IMR-90 (cell line): ENCODE measurements at regions not wholly inside any gene's neighbourhood (a gene's known extent, or its start where the extent isn't known, plus 50 kb on each side); places are given as distances from the start of the nearest gene placed in this dataset.
A peak's percentile ranks its signal among the peaks of the same experiment; 100 is the strongest.

ENCODE experiments used
- ATAC-seq: fragments of 200-7000 bp; cut with Tn5 transposase; 2 replicates; pipeline ENCODE4 v1.9.1; 2020; ENCODE audit warnings: low read depth, mild to moderate bottlenecking, moderate library complexity
- BruUV-seq: library from RNA; stranded (reverse); fragments of 400-500 nt; replicated peaks from 2 replicates; lab custom pipeline; 2021; lab: Mats Ljungman, UMichigan
- CTCF ChIA-PET: fragments of 300-600 bp; formaldehyde crosslinking; extraction: SDS; loops from one replicate; lab custom pipeline; 2021; ENCODE audit warnings: antibody characterized with exemption; lab: Yijun Ruan, JAX
- POLR2A ChIA-PET: fragments of 300-600 bp; sonication (Branson Sonifier 250); formaldehyde crosslinking; loops from one replicate; lab custom pipeline; 2022; ENCODE audit warnings: antibody characterized with exemption; ENCODE audit not compliant: unreplicated experiment; lab: Charles Lee
- DNase-seq: peaks from one replicate; pipeline ENCODE4 v3.0.0; 2013
- H2AFZ ChIP-seq: replicated peaks from 2 replicates; pipeline ENCODE3; 2013; ENCODE audit warnings: low read length, mild to moderate bottlenecking; ENCODE audit not compliant: poor library complexity
- H2AK5ac ChIP-seq: 2 replicates; pipeline ENCODE4 v1.6.1; 2013; ENCODE audit warnings: low read depth, low read length, inconsistent platforms
- H2AK9ac ChIP-seq: replicated peaks from 2 replicates; pipeline ENCODE3; 2013; ENCODE audit warnings: mild to moderate bottlenecking, low read depth, low read length, moderate library complexity; ENCODE audit not compliant: poor library complexity
- H2BK120ac ChIP-seq: 2 replicates; pipeline ENCODE4 v1.6.1; 2013; ENCODE audit warnings: low read depth, low read length, inconsistent platforms
- H2BK15ac ChIP-seq: 3 replicates; pipeline ENCODE4 v1.6.1; 2013; ENCODE audit warnings: low read depth, low read length, inconsistent platforms
- H2BK20ac ChIP-seq: 2 replicates; pipeline ENCODE4 v1.6.1; 2013; ENCODE audit warnings: low read depth, mild to moderate bottlenecking, inconsistent platforms, low read length, moderate library complexity
- H2BK5ac ChIP-seq: 2 replicates; pipeline ENCODE4 v1.6.1; 2013; ENCODE audit warnings: mild to moderate bottlenecking, low read depth, low read length, inconsistent platforms; ENCODE audit not compliant: poor library complexity, severe bottlenecking
- H3K14ac ChIP-seq: replicated peaks from 2 replicates; pipeline ENCODE4 v1.6.1; 2013; ENCODE audit warnings: low read depth, low read length, inconsistent platforms
- H3K18ac ChIP-seq: 2 replicates; pipeline ENCODE4 v1.6.1; 2013; ENCODE audit warnings: low read depth, low read length, control low read depth
- H3K23ac ChIP-seq: 2 replicates; pipeline ENCODE4 v1.6.1; 2013; ENCODE audit warnings: low read depth, low read length, inconsistent platforms
- H3K27ac ChIP-seq: 2 replicates; pipeline ENCODE4 v1.5.1; 2013; ENCODE audit warnings: mild to moderate bottlenecking, control low read depth, low read length; ENCODE audit not compliant: insufficient read depth
- H3K27me3 ChIP-seq: 2 replicates; pipeline ENCODE4 v1.6.1; 2013; ENCODE audit warnings: low read length; ENCODE audit not compliant: control insufficient read depth, insufficient read depth
- H3K36me3 ChIP-seq: 2 replicates; pipeline ENCODE4 v1.6.1; 2013; ENCODE audit warnings: low read length, mixed read lengths; ENCODE audit not compliant: control insufficient read depth, insufficient read depth
- H3K4ac ChIP-seq: 2 replicates; pipeline ENCODE4 v1.6.1; 2013; ENCODE audit warnings: low read depth, low read length, inconsistent platforms
- H3K4me1 ChIP-seq: 2 replicates; pipeline ENCODE4 v1.6.1; 2013; ENCODE audit warnings: low read length, mixed read lengths; ENCODE audit not compliant: control insufficient read depth, insufficient read depth
- H3K4me2 ChIP-seq: 2 replicates; pipeline ENCODE4 v1.6.1; 2013; ENCODE audit warnings: low read depth, mild to moderate bottlenecking, control low read depth, low read length, moderate library complexity
- H3K4me3 ChIP-seq: 2 replicates; pipeline ENCODE4 v1.5.1; 2013; ENCODE audit warnings: low read depth, mild to moderate bottlenecking, control low read depth, low read length, moderate library complexity; ENCODE audit not compliant: insufficient read depth
- H3K56ac ChIP-seq: 2 replicates; pipeline ENCODE4 v1.6.1; 2013; ENCODE audit warnings: low read length, inconsistent platforms; ENCODE audit not compliant: insufficient read depth; ENCODE audit errors: extremely low read depth
- H3K79me1 ChIP-seq, 2 experiments: 2 replicates each; pipeline ENCODE4 v1.6.1; 2013; ENCODE audit warnings: low read length in 2 of 2, inconsistent platforms in 1 of 2, low read depth in 1 of 2
- H3K9ac ChIP-seq: 2 replicates; pipeline ENCODE4 v1.6.1; 2013; ENCODE audit warnings: low read depth, low read length, control low read depth
- H3K9me1 ChIP-seq: 2 replicates; pipeline ENCODE4 v1.6.1; 2013; ENCODE audit warnings: low read length, inconsistent platforms; ENCODE audit not compliant: insufficient read depth
- H3K9me3 ChIP-seq: 2 replicates; pipeline ENCODE4 v1.6.1; 2013; ENCODE audit warnings: low read length; ENCODE audit not compliant: control insufficient read depth, insufficient read depth
- H4K20me1 ChIP-seq: 2 replicates; pipeline ENCODE4 v1.6.1; 2013; ENCODE audit warnings: low read length, inconsistent platforms; ENCODE audit not compliant: insufficient read depth
- H4K5ac ChIP-seq: 2 replicates; pipeline ENCODE4 v1.6.1; 2013; ENCODE audit warnings: mild to moderate bottlenecking, low read depth, low read length, control low read depth
- H4K8ac ChIP-seq, 2 experiments: 2 replicates each; pipeline ENCODE4 v1.6.1; 2013; ENCODE audit warnings: low read depth in 2 of 2, low read length in 2 of 2, control low read depth in 1 of 2, inconsistent platforms in 1 of 2
- H4K91ac ChIP-seq: 2 replicates; pipeline ENCODE4 v1.6.1; 2013; ENCODE audit warnings: low read depth, low read length, inconsistent platforms; ENCODE audit not compliant: insufficient read depth
- CEBPB ChIP-seq: IDR thresholded peaks from 2 replicates; pipeline ENCODE4 v1.6.1; 2012; ENCODE audit warnings: low read depth, low read length, improper control_type of control experiment
- FOS ChIP-seq: fragments of 150-350 bp; IDR thresholded peaks from 2 replicates; pipeline ENCODE4 v1.6.1; 2016; ENCODE audit warnings: low read depth, low read length
- NFE2L2 ChIP-seq: fragments of 150-350 bp; IDR thresholded peaks from 2 replicates; pipeline ENCODE4 v1.6.1; 2016; ENCODE audit warnings: low read depth, mild to moderate bottlenecking, low read length
- RCOR1 ChIP-seq: IDR thresholded peaks from 2 replicates; pipeline ENCODE4 v1.6.1; 2012; ENCODE audit warnings: mild to moderate bottlenecking, low read length, improper control_type of control experiment; ENCODE audit not compliant: insufficient replicate concordance
- SMC3 ChIP-seq: fragments of 150-350 bp; IDR thresholded peaks from 2 replicates; pipeline ENCODE4 v1.6.1; 2016; ENCODE audit warnings: low read depth, mild to moderate bottlenecking, antibody characterized with exemption, low read length, moderate library complexity
- WGBS, 2 experiments: methylation state at CpG; one replicate each; pipeline versions ENCODE4 v1.1.5 to v1.1.7; 2013; ENCODE audit warnings: missing lambda C conversion rate in 2 of 2; ENCODE audit not compliant: insufficient read length in 1 of 2; ENCODE audit errors: extremely low coverage in 2 of 2; 5-methylcytosine and 5-hydroxymethylcytosine counted together
- dilution Hi-C: fragments of 300-500 bp; cut with HindIII; formaldehyde crosslinking; loops from one replicate; pipeline ENCODE4 v1.14.3; 2018; ENCODE audit warnings: low sequenced_read_pairs; ENCODE audit not compliant: unreplicated experiment
- in situ Hi-C: fragments of 300-500 bp; cut with MboI; formaldehyde crosslinking; loops from 3 replicates; pipeline ENCODE4 v1.14.3; 2019; ENCODE audit warnings: low sequenced_read_pairs, inconsistent platforms, mixed read lengths
- intact Hi-C: fragments of 100-400 bp; cut with micrococcal nuclease; formaldehyde crosslinking; loops from 2 replicates; pipeline ENCODE4 v1.10.0; 2022

GRCh38 chr2:100752628-100753333 lies 67.2 kb upstream of the NPAS2 start:
- H3K27me3 ChIP-seq, result no peaks in the 10 kb centered on the region
- no peaks in the 10 kb centered on the region for H4K20me1 ChIP-seq
- dilution Hi-C loops (no loop called here), intact Hi-C loops (no loop called here), in situ Hi-C loops (no loop called here)
- H2BK5ac ChIP-seq, result peak overlapping the region; percentile 81
- ATAC-seq (peak; percentile 60), DNase-seq (peak; percentile 85)
- H3K4me1 ChIP-seq, result peaks cover 30% of the 10 kb centered on the region
- peak overlapping the region; percentile 93 for H2BK15ac ChIP-seq
- no CpG with 5 or more reads among the region's 2 CpGs for WGBS, 2 experiments
- no peak overlapping the region for H2AFZ ChIP-seq
- peak overlapping the region; percentile 89 for H3K4ac ChIP-seq
- H3K9me1 ChIP-seq, result peaks cover 31% of the 10 kb centered on the region
- H3K4me3 ChIP-seq, result no peak overlapping the region
- H4K91ac ChIP-seq, result peak overlapping the region; percentile 91
- H4K5ac ChIP-seq, result peak overlapping the region; percentile 77; the same call in 1 of the 2 replicates
- H3K79me1 ChIP-seq, result peaks cover 0 to 4% of the 10 kb centered on the region in 2 experiments; a peak in 1 of 4 replicates
- ChIA-PET CTCF (no interaction called here), POLR2A (interaction anchor here (1.2 kb wide), 1 partner anchor 11 kb away, joined by 4 read pairs; no protein-coding TSS in a partner anchor)
- peak overlapping the region; percentile 97 for H2BK20ac ChIP-seq
- H3K4me2 ChIP-seq, result peak overlapping the region; percentile 11; the same call in 1 of the 2 replicates
- no TSS peak for BruUV-seq
- peak overlapping the region; percentile 85 for H3K23ac ChIP-seq
- H3K9ac ChIP-seq, result no peak overlapping the region
- peak overlapping the region; percentile 99 for H2AK5ac ChIP-seq
- H3K18ac ChIP-seq, result peak overlapping the region; percentile 88; the same call in 1 of the 2 replicates
- H2BK120ac ChIP-seq, result peak overlapping the region; percentile 92
- no peaks in the 10 kb centered on the region for H3K36me3 ChIP-seq
- 0 out of 2 replicates have a peak overlapping the region, but pooled peaks have one; percentile 4 for H3K56ac ChIP-seq
- TF ChIP-seq NFE2L2 (no peak), RCOR1 (peak; percentile 33), CEBPB (peak; percentile 100), FOS (peak; percentile 93), SMC3 (no peak)
- H2AK9ac ChIP-seq, result no peak overlapping the region
- H3K9me3 ChIP-seq, result no peaks in the 10 kb centered on the region
- peak overlapping the region; percentile 30; the same call in 1 of the 2 replicates for H3K27ac ChIP-seq
- peak overlapping the region; percentile 41 to 92 for H4K8ac ChIP-seq
- H3K14ac ChIP-seq, result peak overlapping the region; percentile 92
